PFSK-1 (cell line): ENCODE measurements at regions not wholly inside any gene's neighbourhood (a gene's known extent, or its start where the extent isn't known, plus 50 kb on each side); places are given as distances from the start of the nearest gene placed in this dataset.

Experiments
- REST ChIP-seq, 2 experiments: IDR thresholded peaks; 2 replicates each; pipeline versions ENCODE4 v1.6.1 to v1.8.0; 2011 to 2012; ENCODE audit warnings: low read depth in 2 of 2, low read length in 2 of 2, control low read depth in 1 of 2, inconsistent platforms in 1 of 2, mild to moderate bottlenecking in 1 of 2, moderate library complexity in 1 of 2; ENCODE audit not compliant: insufficient read depth in 1 of 2
- TAF1 ChIP-seq: IDR thresholded peaks from 2 replicates; pipeline ENCODE4 v1.6.1; 2012; ENCODE audit warnings: low read length, control low read depth, borderline replicate concordance; ENCODE audit not compliant: insufficient read depth

- TF ChIP-seq REST (IDR thresholded peaks at IDR 0.05; ENCODE audit: insufficient read depth in 1 of 2, low read depth in 2 of 2, low read length in 2 of 2) (no peak), TAF1 (no peak)
Observed at GRCh38 chr5:12757035-12757434, 852.8 kb upstream of the CTNND2 start.
